ENCODE measurements at regions not wholly inside any gene's neighbourhood (a gene's known extent, or its start where the extent isn't known, plus 50 kb on each side); places are given as distances from the start of the nearest gene placed in this dataset.

GRCh38 chr13:37925878-37926473, 56.4 kb upstream of the TRPC4 start:
- DNase-seq, result no peak

DNA sequence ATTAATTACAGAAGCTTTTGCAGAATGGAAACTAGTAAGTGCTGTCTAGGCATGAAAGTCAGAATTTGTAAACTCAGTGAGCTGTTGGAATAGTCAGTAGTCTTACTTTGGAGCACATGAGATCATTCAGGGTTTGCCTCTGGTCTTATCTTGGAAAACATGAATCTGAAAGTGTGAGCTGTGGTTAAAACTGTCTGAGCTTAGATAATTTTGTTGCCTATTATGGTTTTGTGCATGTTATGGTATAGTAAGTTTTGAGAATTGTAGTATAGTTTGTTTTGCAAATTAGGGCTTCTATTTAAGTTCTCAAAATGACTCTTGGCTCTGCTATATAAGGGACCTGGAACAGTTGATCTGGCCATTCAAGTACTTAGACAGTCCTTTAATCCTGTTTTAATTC, 53.7 kb upstream of the TRPC4 start:
- DNase-seq, result no peak

DNA sequence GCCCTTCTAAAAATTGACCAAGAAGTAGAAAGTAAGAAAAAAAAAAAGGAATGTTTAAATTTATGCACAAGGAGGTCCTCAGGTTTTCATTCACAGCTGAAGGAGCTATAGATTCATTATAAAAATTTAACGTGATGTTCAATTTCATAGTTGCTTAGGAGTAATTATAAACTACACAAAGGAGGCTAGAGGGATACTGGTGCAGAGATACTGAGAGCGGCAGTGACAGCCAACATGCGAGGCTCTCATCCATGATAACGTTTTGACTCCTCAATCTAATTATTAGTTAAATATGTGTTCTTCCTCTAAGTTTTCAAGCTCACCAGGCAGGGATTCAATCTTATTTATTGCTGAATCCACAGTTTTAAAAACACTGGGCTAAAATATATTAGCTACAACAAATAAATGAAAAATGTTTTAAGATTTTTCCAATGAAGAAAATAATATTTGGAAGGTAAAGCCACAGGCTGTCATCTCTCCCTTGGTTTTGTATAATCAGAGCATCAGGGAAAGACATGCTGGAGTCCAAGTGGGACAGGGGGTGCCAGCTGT, 49.8 kb upstream of the TRPC4 start:
- no peak for DNase-seq

All from NCI-H774 (cell line).